Kidney epithelial cell (primary cell): ENCODE measurements at regions not wholly inside any gene's neighbourhood (a gene's known extent, or its start where the extent isn't known, plus 50 kb on each side); places are given as distances from the start of the nearest gene placed in this dataset.

Experiments used
- DNase-seq: peaks from one replicate; pipeline ENCODE4 v3.0.0-alpha.2; 2010; ENCODE audit warnings: low read depth
- H3K27me3 ChIP-seq: 2 replicates; pipeline ENCODE4 v1.6.0; 2011; ENCODE audit warnings: low read length; ENCODE audit not compliant: control insufficient read depth, insufficient read depth
- H3K36me3 ChIP-seq: 2 replicates; pipeline ENCODE4 v1.5.1; 2011; ENCODE audit warnings: low read length; ENCODE audit not compliant: control insufficient read depth, insufficient read depth
- H3K4me3 ChIP-seq: 2 replicates; pipeline ENCODE4 v1.5.1; 2011; ENCODE audit warnings: low read depth, mild to moderate bottlenecking, control low read depth, low read length
- TF ChIP-seq, protein P1 (sequence below): IDR thresholded peaks from 2 replicates; pipeline ENCODE4 v1.5.1; 2011; ENCODE audit warnings: mild to moderate bottlenecking, moderate library complexity, low read length, control low read depth, inconsistent platforms; ENCODE audit not compliant: insufficient read depth, poor library complexity, severe bottlenecking

GRCh38 chr22:49449377-49449776 lies 378.3 kb downstream of the BRD1 start:
- no peaks in the 10 kb centered on the region for H3K36me3 ChIP-seq
- H3K4me3 ChIP-seq = no peak overlapping the region
- TF ChIP-seq, protein P1, sequence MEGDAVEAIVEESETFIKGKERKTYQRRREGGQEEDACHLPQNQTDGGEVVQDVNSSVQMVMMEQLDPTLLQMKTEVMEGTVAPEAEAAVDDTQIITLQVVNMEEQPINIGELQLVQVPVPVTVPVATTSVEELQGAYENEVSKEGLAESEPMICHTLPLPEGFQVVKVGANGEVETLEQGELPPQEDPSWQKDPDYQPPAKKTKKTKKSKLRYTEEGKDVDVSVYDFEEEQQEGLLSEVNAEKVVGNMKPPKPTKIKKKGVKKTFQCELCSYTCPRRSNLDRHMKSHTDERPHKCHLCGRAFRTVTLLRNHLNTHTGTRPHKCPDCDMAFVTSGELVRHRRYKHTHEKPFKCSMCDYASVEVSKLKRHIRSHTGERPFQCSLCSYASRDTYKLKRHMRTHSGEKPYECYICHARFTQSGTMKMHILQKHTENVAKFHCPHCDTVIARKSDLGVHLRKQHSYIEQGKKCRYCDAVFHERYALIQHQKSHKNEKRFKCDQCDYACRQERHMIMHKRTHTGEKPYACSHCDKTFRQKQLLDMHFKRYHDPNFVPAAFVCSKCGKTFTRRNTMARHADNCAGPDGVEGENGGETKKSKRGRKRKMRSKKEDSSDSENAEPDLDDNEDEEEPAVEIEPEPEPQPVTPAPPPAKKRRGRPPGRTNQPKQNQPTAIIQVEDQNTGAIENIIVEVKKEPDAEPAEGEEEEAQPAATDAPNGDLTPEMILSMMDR = no peak
- no peak for DNase-seq
- peaks cover 12% of the 10 kb centered on the region for H3K27me3 ChIP-seq

- TF ChIP-seq, protein P1 = no peak
- DNase-seq = no peak
- Histone ChIP-seq H3K4me3 (no peak overlapping the region), H3K27me3 (peaks cover 12% of the 10 kb centered on the region), H3K36me3 (no peaks in the 10 kb centered on the region)
Observed at GRCh38 chr22:49448526-49448925, 379.1 kb downstream of the BRD1 start.

DNA sequence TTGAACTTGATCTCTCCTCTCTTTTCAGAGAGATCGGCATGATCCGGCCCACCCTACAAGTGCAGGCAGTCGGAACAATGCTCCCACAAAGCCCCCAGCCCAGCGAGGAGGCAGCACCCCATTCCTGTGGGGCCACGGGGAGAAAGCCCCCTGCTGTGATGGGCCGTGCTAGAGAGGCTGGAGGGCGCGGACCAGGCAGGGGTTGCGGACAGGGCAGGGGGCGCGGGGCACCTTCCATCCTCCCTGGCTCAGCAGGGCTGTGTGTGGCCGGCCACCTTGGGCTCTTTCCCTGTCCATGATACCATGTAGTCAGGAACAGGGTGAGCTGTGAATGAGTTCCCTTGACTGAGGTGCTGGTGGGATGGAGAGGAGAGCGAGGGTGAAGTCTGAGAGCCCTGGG lies 379.8 kb downstream of the BRD1 start:
- TF ChIP-seq, protein P1 = no peak
- DNase-seq = no peak
- no peak overlapping the region for H3K4me3 ChIP-seq
- peaks cover 12% of the 10 kb centered on the region for H3K27me3 ChIP-seq
- no peaks in the 10 kb centered on the region for H3K36me3 ChIP-seq

- no peak overlapping the region for H3K4me3 ChIP-seq
- TF ChIP-seq, protein P1 = no peak
- peaks cover 12% of the 10 kb centered on the region for H3K27me3 ChIP-seq
Observed at GRCh38 chr22:49446759-49447710, 380.6 kb downstream of the BRD1 start.

DNA sequence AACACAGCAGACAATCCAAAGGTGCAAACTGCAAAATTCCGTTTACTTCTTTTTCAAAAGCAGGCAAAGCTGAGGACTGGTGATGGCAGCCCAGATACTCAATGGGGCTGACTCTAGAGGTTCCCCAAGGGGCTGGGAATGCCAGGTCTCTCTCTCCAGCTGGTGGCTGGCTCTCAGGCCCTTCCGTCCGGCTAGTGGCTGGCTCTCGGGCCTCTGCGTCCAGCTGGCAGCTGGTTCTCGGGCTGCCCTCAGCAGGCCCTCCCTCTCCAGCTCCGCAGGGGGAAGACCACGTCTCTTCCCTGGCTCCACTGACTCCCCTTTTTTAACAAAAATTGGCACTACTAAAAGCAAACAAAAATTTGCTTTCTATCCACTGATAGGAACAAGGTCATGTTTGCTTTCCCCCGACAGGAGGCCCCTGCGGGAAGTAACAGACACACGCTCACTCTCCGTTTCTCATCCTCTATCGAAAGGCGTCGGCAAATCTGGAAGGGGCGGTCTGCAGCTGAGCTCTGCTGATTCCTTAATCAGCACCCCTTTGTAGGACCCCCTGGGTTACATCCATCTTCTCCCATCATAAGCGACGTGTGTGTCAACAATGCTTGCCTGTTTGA lies 381.4 kb downstream of the BRD1 start:
- no peaks in the 10 kb centered on the region for H3K36me3 ChIP-seq
- H3K4me3 ChIP-seq = no peak overlapping the region
- TF ChIP-seq, protein P1 = no peak
- H3K27me3 ChIP-seq = peaks cover 12% of the 10 kb centered on the region
- no peak for DNase-seq

More at GRCh38 chr22:49446759-49447710, 380.6 kb downstream of the BRD1 start:
- no peak for DNase-seq
- no peaks in the 10 kb centered on the region for H3K36me3 ChIP-seq
